Ascending aorta (tissue), 2 donors: ENCODE measurements at regions not wholly inside any gene's neighbourhood (a gene's known extent, or its start where the extent isn't known, plus 50 kb on each side); places are given as distances from the start of the nearest gene placed in this dataset.

Experiments used
- DNase-seq, 2 donors: peaks; one replicate each; pipeline ENCODE4 v3.0.0-alpha.2; 2019; ENCODE audit warnings: low spot score in 2 of 2
- H3K27ac ChIP-seq, 2 donors: fragments of 200-600 bp; sonication (generic); one replicate each; pipeline ENCODE4 v1.5.1; 2016 to 2017; ENCODE audit warnings: mild to moderate bottlenecking in 1 of 2
- H3K27me3 ChIP-seq: fragments of 200-600 bp; sonication (generic); one replicate; pipeline ENCODE4 v1.5.1; 2017
- H3K36me3 ChIP-seq, 2 donors: fragments of 200-600 bp; sonication (generic); one replicate each; pipeline ENCODE4 v1.5.1; 2016
- H3K4me1 ChIP-seq, 2 donors: fragments of 200-600 bp; sonication (generic); one replicate each; pipeline ENCODE4 v1.5.1; 2016 to 2017; ENCODE audit warnings: mild to moderate bottlenecking in 1 of 2
- H3K4me3 ChIP-seq, 2 donors: fragments of 200-600 bp; sonication (generic); one replicate each; pipeline ENCODE4 v1.5.1; 2016 to 2017; ENCODE audit warnings: mild to moderate bottlenecking in 1 of 2
- H3K9me3 ChIP-seq, 2 donors: fragments of 200-600 bp; sonication (generic); one replicate each; pipeline ENCODE4 v1.5.1; 2016
- CTCF ChIP-seq, 3 experiments: fragments of 200-600 bp in 2 of 3; fragments of 450-650 bp in 1 of 3; sonication (generic) in 2 of 3; IDR thresholded peaks; one replicate each; pipeline ENCODE4 v1.5.1; 2016 to 2019; ENCODE audit warnings: antibody characterized with exemption in 3 of 3, mild to moderate bottlenecking in 1 of 3, moderate library complexity in 1 of 3
- intact Hi-C: fragments of 100-400 bp; cut with DNase I; formaldehyde crosslinking; loops from one replicate; pipeline ENCODE4 v1.15.1; 2023

- no peak overlapping the region for H3K4me3 ChIP-seq
- no peaks in the 10 kb centered on the region for H3K36me3 ChIP-seq
- H3K27ac ChIP-seq: no peak overlapping the region
- intact Hi-C loops: no loop called here
- no peaks in the 10 kb centered on the region for H3K27me3 ChIP-seq
- TF ChIP-seq CTCF (IDR thresholded peaks at IDR 0.05): no peak
- H3K9me3 ChIP-seq: no peaks in the 10 kb centered on the region
- no peaks in the 10 kb centered on the region for H3K4me1 ChIP-seq
- no peak for DNase-seq
Observed at GRCh38 chr18:26729449-26729848, 136.1 kb downstream of the AQP4 start.

DNA sequence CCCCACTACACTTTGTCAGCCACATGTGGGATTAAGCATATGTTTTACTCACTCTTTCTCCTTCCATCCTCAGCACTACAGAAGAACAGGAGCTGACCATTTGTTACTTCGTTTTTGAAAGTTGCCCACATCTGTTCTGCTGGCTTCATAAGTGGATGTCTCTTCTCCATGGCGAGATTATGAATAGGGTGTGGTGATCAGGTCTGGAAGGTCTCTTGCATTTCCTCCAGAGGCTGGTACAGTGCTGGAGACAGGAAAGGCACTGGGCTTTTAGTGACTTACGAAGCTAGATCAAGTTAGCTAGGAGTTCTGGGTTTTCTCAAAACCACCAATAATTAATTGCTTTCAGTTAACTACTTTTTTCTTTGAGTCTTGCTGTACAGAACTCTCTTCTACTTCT, 136.5 kb downstream of the AQP4 start:
- no peak for DNase-seq
- no peaks in the 10 kb centered on the region for H3K27me3 ChIP-seq
- no peaks in the 10 kb centered on the region for H3K9me3 ChIP-seq
- intact Hi-C loops: no loop called here
- no peaks in the 10 kb centered on the region for H3K4me1 ChIP-seq
- TF ChIP-seq CTCF (IDR thresholded peaks at IDR 0.05): no peak
- no peak overlapping the region for H3K4me3 ChIP-seq
- H3K36me3 ChIP-seq: no peaks in the 10 kb centered on the region
- H3K27ac ChIP-seq: no peak overlapping the region

DNA sequence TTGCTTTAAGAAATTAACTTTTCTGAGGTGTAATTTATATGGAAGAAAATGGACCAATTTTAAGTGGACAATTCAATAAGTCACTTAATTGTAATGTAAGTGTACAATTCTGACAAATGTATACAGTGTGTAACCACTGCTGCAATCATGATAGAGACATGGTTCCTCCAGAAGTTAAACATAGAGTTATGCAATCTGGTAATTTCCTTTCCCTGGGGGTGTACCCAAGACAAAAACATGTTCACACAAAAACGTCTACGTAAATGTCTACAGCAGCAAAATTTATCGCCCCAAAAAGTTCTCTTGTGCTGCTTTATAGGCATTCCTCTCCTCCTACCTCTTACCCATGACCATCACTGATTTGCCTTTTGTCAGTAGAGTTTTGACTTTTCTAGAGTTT, 141.5 kb downstream of the AQP4 start:
- H3K4me3 ChIP-seq: no peak overlapping the region
- intact Hi-C loops: no loop called here
- no peaks in the 10 kb centered on the region for H3K9me3 ChIP-seq
- DNase-seq: no peak
- no peaks in the 10 kb centered on the region for H3K36me3 ChIP-seq
- no peak overlapping the region for H3K27ac ChIP-seq
- H3K27me3 ChIP-seq: no peaks in the 10 kb centered on the region
- no peaks in the 10 kb centered on the region for H3K4me1 ChIP-seq
- no peak for TF ChIP-seq CTCF (IDR thresholded peaks at IDR 0.05)

DNA sequence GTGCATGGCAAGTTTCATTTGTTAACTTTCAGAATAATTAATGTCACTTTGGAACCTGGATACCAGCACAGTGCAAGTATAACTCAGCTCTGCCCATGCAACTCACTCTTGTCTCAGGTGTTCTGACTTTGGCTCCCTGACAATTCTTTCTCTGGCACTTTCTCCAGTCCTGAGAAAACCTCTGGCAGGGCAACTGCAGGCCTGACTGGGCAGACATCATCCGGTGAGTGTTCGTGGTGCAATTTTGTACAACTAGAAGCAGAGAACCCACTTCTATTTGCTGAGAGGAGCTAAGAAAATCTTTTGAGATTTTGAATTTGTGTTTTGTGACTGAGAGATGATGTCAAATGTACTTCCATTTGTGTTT, 143.0 kb downstream of the AQP4 start:
- no peak for TF ChIP-seq CTCF (IDR thresholded peaks at IDR 0.05)
- no peak overlapping the region for H3K4me3 ChIP-seq
- H3K27me3 ChIP-seq: no peaks in the 10 kb centered on the region
- intact Hi-C loops: no loop called here
- no peaks in the 10 kb centered on the region for H3K9me3 ChIP-seq
- DNase-seq: no peak
- H3K36me3 ChIP-seq: no peaks in the 10 kb centered on the region
- H3K4me1 ChIP-seq: no peaks in the 10 kb centered on the region
- H3K27ac ChIP-seq: no peak overlapping the region

GRCh38 chr18:26721854-26722564, 143.5 kb downstream of the AQP4 start:
- intact Hi-C loops: no loop called here
- no peak for DNase-seq
- no peaks in the 10 kb centered on the region for H3K4me1 ChIP-seq
- TF ChIP-seq CTCF (IDR thresholded peaks at IDR 0.05): no peak
- no peaks in the 10 kb centered on the region for H3K36me3 ChIP-seq
- H3K4me3 ChIP-seq: no peak overlapping the region
- no peaks in the 10 kb centered on the region for H3K27me3 ChIP-seq
- H3K9me3 ChIP-seq: no peaks in the 10 kb centered on the region
- H3K27ac ChIP-seq: no peak overlapping the region

- Histone ChIP-seq H3K9me3 (no peaks in the 10 kb centered on the region), H3K4me3 (no peak overlapping the region), H3K36me3 (no peaks in the 10 kb centered on the region), H3K4me1 (no peaks in the 10 kb centered on the region), H3K27me3 (no peaks in the 10 kb centered on the region), H3K27ac (no peak overlapping the region)
- no peak for DNase-seq
- TF ChIP-seq CTCF (IDR thresholded peaks at IDR 0.05): no peak
- intact Hi-C loops: no loop called here
Observed at GRCh38 chr18:26719896-26720295, 145.6 kb downstream of the AQP4 start.
